Fibroblast of pulmonary artery (primary cell): ENCODE measurements at regions not wholly inside any gene's neighbourhood (a gene's known extent, or its start where the extent isn't known, plus 50 kb on each side); places are given as distances from the start of the nearest gene placed in this dataset.

Source experiments
- DNase-seq: peaks from one replicate; pipeline ENCODE4 v3.0.0-alpha.2; 2010; ENCODE audit warnings: low read depth
- H3K4me3 ChIP-seq: replicated peaks from 2 replicates; pipeline ENCODE4 v1.5.1; 2011; ENCODE audit warnings: low read depth, mild to moderate bottlenecking, control low read depth, low read length, moderate library complexity
- TF ChIP-seq, protein P1 (sequence below): IDR thresholded peaks from 2 replicates; pipeline ENCODE4 v1.5.1; 2011; ENCODE audit warnings: mild to moderate bottlenecking, control low read depth, low read length, inconsistent platforms; ENCODE audit errors: missing control alignments

DNA sequence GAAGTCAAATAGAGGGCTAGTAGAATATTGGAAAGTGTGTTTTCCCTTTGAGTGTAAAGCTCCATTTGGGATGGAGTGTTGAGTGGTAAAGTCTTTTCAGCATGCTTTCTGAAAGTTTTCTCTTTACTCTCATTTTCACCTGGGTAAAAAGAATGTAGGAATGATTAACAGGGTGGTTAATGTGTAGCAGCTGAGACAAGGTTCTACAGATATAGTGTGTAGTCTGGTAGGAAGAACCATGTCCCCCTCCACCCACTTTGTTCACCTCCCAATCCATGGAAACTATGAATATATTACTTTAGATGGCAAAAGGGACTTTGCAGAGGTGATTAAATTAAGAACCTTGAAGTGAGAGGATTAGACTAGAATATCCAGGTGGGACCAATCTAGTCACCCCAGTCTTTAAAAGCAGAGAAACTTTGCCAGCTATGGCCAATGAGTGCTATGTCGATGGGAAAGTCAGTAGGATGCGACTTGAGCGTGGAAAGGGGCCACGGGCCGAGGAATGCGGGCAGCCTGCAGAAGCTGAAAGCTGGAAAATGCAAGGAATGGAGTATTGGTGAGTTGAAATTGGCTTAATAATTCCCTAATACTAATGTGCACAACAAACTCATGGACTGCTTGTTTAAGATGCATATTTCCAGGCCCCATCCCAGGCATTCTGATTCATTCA is 166.3 kb upstream of the AHR start:
- no peak for DNase-seq
- TF ChIP-seq, protein P1, sequence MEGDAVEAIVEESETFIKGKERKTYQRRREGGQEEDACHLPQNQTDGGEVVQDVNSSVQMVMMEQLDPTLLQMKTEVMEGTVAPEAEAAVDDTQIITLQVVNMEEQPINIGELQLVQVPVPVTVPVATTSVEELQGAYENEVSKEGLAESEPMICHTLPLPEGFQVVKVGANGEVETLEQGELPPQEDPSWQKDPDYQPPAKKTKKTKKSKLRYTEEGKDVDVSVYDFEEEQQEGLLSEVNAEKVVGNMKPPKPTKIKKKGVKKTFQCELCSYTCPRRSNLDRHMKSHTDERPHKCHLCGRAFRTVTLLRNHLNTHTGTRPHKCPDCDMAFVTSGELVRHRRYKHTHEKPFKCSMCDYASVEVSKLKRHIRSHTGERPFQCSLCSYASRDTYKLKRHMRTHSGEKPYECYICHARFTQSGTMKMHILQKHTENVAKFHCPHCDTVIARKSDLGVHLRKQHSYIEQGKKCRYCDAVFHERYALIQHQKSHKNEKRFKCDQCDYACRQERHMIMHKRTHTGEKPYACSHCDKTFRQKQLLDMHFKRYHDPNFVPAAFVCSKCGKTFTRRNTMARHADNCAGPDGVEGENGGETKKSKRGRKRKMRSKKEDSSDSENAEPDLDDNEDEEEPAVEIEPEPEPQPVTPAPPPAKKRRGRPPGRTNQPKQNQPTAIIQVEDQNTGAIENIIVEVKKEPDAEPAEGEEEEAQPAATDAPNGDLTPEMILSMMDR = no peak
- H3K4me3 ChIP-seq = no peak overlapping the region

DNA sequence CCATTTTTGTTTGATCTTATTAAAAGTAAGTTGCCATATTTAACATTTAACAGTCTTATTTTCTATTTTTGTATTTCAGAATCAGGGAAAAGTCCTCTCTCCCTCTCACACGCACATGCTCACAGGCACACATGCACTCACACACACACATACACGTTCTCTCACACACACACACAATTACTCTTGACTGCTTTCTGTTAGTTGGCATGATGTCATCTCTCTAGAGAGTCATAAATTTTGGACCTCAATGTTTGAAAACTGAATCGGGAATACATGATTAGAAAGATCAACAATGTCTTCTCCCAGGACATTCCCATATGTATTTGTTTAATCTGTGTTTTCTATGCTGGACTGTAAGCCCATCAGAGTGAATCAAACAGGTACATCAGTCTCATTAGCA is 165.7 kb upstream of the AHR start:
- H3K4me3 ChIP-seq = no peak overlapping the region
- no peak for DNase-seq
- TF ChIP-seq, protein P1 = no peak

DNA sequence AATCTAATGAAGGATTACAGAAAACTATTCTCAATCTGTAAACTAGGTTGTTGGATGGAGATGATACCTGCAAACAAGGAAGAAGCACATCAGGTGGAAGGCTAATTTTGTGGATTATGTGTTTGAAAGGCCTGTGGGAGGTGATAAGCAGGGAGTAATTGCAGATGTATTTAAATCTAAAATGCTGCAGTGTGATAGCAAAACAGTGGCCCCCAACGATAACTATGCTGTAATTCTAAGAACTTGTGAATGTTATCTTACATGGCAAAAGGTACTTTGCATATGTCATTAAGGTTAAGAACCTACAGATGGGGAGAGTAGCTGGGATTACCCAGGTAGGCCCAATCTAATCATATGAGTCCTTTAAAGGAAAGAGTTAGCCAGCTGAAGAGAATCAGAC is 164.5 kb upstream of the AHR start:
- H3K4me3 ChIP-seq = no peak overlapping the region
- TF ChIP-seq, protein P1 = no peak
- DNase-seq = no peak

DNA sequence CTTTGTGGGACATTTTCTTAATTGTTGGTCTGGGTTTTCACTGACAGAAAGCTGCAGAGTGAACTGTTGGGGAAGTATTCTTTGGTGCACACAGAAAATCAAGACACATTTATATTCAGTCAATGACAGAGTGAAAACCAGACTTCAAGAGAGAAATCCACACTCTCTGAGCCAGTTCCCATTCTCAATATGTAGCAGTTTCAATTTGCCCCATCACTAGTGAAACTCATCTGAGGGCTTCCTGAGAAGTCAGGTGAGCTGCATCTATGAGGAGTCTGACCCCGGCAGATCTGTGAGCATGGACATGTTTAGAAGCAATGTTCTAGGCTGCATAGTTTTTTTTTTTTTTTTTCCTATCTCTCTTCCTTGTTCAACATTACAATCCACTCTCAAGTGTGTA is 163.7 kb upstream of the AHR start:
- TF ChIP-seq, protein P1 = no peak
- no peak overlapping the region for H3K4me3 ChIP-seq
- DNase-seq = no peak

DNA sequence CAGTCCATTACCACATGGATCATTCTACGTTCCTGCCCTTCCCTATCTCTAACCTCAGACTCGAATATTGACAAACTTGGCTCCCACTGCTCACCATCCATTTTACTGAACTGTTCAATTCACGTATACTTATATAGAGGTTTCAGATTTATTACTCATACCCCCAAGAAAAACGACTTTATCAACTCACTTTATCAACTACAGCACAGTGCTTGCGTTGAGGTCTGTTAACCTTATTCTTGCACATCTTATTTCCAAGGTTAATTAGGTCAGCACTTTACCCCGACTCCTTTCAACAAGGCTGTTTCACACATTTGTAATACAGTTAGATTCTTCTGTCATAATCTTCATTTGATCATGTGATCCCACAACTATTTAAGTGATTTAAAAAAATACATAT is 162.3 kb upstream of the AHR start:
- no peak for DNase-seq
- H3K4me3 ChIP-seq = no peak overlapping the region

DNA sequence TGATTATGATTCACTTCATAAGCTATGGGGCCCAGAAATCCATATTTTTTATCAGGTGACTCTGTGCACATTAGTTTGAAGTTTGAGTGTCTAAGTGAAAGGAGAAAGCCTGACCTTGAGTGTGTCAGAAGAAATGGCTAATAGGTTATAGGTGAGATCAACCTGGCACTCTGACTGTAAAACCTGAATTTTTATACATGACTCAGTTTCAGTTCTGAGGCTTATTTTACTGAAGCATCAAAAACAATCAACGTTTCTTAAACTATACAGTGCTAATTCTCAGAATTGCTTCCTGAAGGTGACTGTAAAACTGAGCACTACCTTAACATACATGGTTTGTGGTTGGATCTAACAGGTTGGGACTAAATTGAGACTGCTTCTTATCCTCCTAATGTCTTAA is 159.4 kb upstream of the AHR start:
- TF ChIP-seq, protein P1 = no peak
- H3K4me3 ChIP-seq = no peak overlapping the region
- no peak for DNase-seq

More for the DNA sequence above, 162.3 kb upstream of the AHR start:
- TF ChIP-seq, protein P1 = no peak

DNA sequence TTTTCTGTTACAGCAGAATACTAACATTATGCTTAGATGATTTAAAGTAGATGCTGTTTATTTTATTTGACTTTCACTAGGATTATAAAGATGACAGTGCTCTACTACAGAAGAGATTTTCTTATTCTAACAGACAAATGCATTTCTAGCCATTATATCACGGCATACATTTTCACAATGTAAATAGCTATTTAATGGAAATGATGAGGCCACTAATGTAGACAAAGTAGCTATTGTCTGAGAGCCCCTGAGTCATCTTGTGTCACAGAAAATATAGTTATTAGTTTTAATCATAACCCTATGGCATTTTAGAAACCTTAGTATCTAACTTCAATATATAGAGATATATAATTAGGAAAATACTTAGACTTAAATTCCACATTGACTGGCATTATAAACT is 158.0 kb upstream of the AHR start:
- H3K4me3 ChIP-seq = no peak overlapping the region
- TF ChIP-seq, protein P1 = no peak
- DNase-seq = no peak
